OCI-LY7 (cell line): ENCODE measurements at regions not wholly inside any gene's neighbourhood (a gene's known extent, or its start where the extent isn't known, plus 50 kb on each side); places are given as distances from the start of the nearest gene placed in this dataset.

Experiments used
- BruUV-seq: library from RNA; stranded (reverse); fragments of 400-500 nt; replicated peaks from 2 replicates; lab custom pipeline; 2021; lab: Mats Ljungman, UMichigan
- CTCF ChIA-PET: fragments of 300-600 bp; sonication (Branson Sonifier 250); formaldehyde crosslinking; loops from one replicate; lab custom pipeline; 2022; ENCODE audit warnings: antibody characterized with exemption; ENCODE audit not compliant: unreplicated experiment; lab: Charles Lee
- POLR2A ChIA-PET: fragments of 300-600 bp; sonication (Branson Sonifier 250); formaldehyde crosslinking; loops from one replicate; lab custom pipeline; 2022; ENCODE audit warnings: antibody characterized with exemption; lab: Charles Lee
- DNase-seq: peaks from one replicate; pipeline ENCODE4 v3.0.0-alpha.2; 2015; ENCODE audit warnings: low spot score
- H2AFZ ChIP-seq: fragments of 200-600 bp; sonication (generic), shearing (Covaris generic); 2 replicates; pipeline ENCODE4 v1.6.1; 2014; ENCODE audit warnings: mild to moderate bottlenecking, antibody characterized with exemption, low read length, moderate library complexity
- H3K27ac ChIP-seq: fragments of 200-600 bp; sonication (generic); 2 replicates; pipeline ENCODE4 v1.5.1; 2014; ENCODE audit warnings: mixed run types, low read depth, mild to moderate bottlenecking, moderate library complexity, low read length, inconsistent platforms; ENCODE audit not compliant: poor library complexity, severe bottlenecking
- H3K36me3 ChIP-seq: fragments of 200-600 bp; sonication (generic); 2 replicates; pipeline ENCODE4 v1.6.1; 2014; ENCODE audit warnings: mild to moderate bottlenecking, antibody characterized with exemption, low read length, moderate library complexity, mixed read lengths; ENCODE audit not compliant: insufficient read depth
- H3K4me1 ChIP-seq: fragments of 200-600 bp; sonication (generic); 2 replicates; pipeline ENCODE4 v1.5.1; 2014; ENCODE audit warnings: mild to moderate bottlenecking, low read length; ENCODE audit not compliant: insufficient read depth, poor library complexity, severe bottlenecking
- H3K4me2 ChIP-seq: fragments of 200-600 bp; sonication (generic); 2 replicates; pipeline ENCODE4 v1.6.1; 2014; ENCODE audit warnings: mild to moderate bottlenecking, low read length
- H3K4me3 ChIP-seq: fragments of 200-600 bp; sonication (generic); 2 replicates; pipeline ENCODE4 v1.5.1; 2014; ENCODE audit warnings: mild to moderate bottlenecking, low read depth, low read length; ENCODE audit not compliant: poor library complexity, severe bottlenecking
- H3K79me2 ChIP-seq: fragments of 200-600 bp; sonication (generic); 2 replicates; pipeline ENCODE4 v1.6.1; 2016; ENCODE audit warnings: low read depth, mild to moderate bottlenecking, low read length, moderate library complexity, mixed read lengths; ENCODE audit not compliant: insufficient read depth
- H3K9me2 ChIP-seq: fragments of 200-600 bp; sonication (generic); 2 replicates; pipeline ENCODE4 v1.6.1; 2016; ENCODE audit warnings: mild to moderate bottlenecking, low read length, mixed read lengths; ENCODE audit not compliant: insufficient read depth
- H3K9me3 ChIP-seq: fragments of 200-600 bp; sonication (generic); 2 replicates; pipeline ENCODE4 v1.6.1; 2014; ENCODE audit warnings: mild to moderate bottlenecking, mixed run types, low read length, mixed read lengths
- H4K20me1 ChIP-seq: fragments of 200-600 bp; sonication (generic); 2 replicates; pipeline ENCODE4 v1.6.1; 2014; ENCODE audit warnings: mild to moderate bottlenecking, antibody characterized with exemption, low read length, moderate library complexity, mixed read lengths; ENCODE audit not compliant: insufficient read depth
- EZH2phosphoT487 ChIP-seq: fragments of 200-600 bp; sonication (generic); IDR thresholded peaks from 2 replicates; pipeline ENCODE4 v1.6.1; 2018; ENCODE audit warnings: low read depth, borderline replicate concordance, mild to moderate bottlenecking, mixed run types, antibody characterized with exemption, low read length, moderate library complexity, mixed read lengths
- intact Hi-C: fragments of 100-400 bp; cut with micrococcal nuclease; formaldehyde crosslinking; loops from one replicate; pipeline ENCODE4 v1.10.0; 2022; ENCODE audit not compliant: unreplicated experiment
- TF ChIP-seq, protein P1 (sequence below): fragments of 200-600 bp; sonication (generic); conservative IDR thresholded peaks from 2 replicates; pipeline ENCODE4 v1.5.1; 2014; ENCODE audit warnings: mild to moderate bottlenecking, antibody characterized with exemption, low read length, moderate library complexity, mixed read lengths

- no peak for DNase-seq
- Histone ChIP-seq H3K9me3 (no peaks in the 10 kb centered on the region), H3K79me2 (no peaks in the 10 kb centered on the region), H2AFZ (no peak overlapping the region), H3K9me2 (no peaks in the 10 kb centered on the region), H3K4me1 (no peaks in the 10 kb centered on the region), H3K4me2 (no peak overlapping the region), H3K27ac (no peak overlapping the region), H3K36me3 (no peaks in the 10 kb centered on the region), H4K20me1 (no peaks in the 10 kb centered on the region), H3K4me3 (no peak overlapping the region)
- no TSS peak for BruUV-seq
- no peak for TF ChIP-seq EZH2phosphoT487
- TF ChIP-seq, protein P1, sequence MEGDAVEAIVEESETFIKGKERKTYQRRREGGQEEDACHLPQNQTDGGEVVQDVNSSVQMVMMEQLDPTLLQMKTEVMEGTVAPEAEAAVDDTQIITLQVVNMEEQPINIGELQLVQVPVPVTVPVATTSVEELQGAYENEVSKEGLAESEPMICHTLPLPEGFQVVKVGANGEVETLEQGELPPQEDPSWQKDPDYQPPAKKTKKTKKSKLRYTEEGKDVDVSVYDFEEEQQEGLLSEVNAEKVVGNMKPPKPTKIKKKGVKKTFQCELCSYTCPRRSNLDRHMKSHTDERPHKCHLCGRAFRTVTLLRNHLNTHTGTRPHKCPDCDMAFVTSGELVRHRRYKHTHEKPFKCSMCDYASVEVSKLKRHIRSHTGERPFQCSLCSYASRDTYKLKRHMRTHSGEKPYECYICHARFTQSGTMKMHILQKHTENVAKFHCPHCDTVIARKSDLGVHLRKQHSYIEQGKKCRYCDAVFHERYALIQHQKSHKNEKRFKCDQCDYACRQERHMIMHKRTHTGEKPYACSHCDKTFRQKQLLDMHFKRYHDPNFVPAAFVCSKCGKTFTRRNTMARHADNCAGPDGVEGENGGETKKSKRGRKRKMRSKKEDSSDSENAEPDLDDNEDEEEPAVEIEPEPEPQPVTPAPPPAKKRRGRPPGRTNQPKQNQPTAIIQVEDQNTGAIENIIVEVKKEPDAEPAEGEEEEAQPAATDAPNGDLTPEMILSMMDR, result no peak
- ChIA-PET POLR2A (interaction anchor here (1.5 kb wide), 1 partner anchor 12 kb away, joined by 3 read pairs; no protein-coding TSS in a partner anchor), CTCF (no interaction called here)
- intact Hi-C loops, result no loop called here
These were observed 932.3 kb upstream of the ACVR2A start for GRCh38 chr2:146912536-146912935.

- no peak for TF ChIP-seq EZH2phosphoT487
- TF ChIP-seq, protein P1, result no peak
- no peaks in the 10 kb centered on the region for H3K9me2 ChIP-seq
- no peak overlapping the region for H3K4me2 ChIP-seq
- no peak for DNase-seq
- no peaks in the 10 kb centered on the region for H4K20me1 ChIP-seq
- intact Hi-C loops, result no loop called here
- CTCF ChIA-PET, result no interaction called here
- H3K36me3 ChIP-seq, result no peaks in the 10 kb centered on the region
- no peaks in the 10 kb centered on the region for H3K4me1 ChIP-seq
- no peak overlapping the region for H2AFZ ChIP-seq
- H3K4me3 ChIP-seq, result no peak overlapping the region
- H3K27ac ChIP-seq, result no peak overlapping the region
- H3K79me2 ChIP-seq, result no peaks in the 10 kb centered on the region
- POLR2A ChIA-PET, result no interaction called here
- H3K9me3 ChIP-seq, result no peaks in the 10 kb centered on the region
- no TSS peak for BruUV-seq
These were observed 936.1 kb upstream of the ACVR2A start for GRCh38 chr2:146908776-146909175.

GRCh38 chr2:146898083-146898482, 946.7 kb upstream of the ACVR2A start:
- H2AFZ ChIP-seq, result no peak overlapping the region
- TF ChIP-seq EZH2phosphoT487, result no peak
- TF ChIP-seq, protein P1, result no peak
- no peak overlapping the region for H3K4me2 ChIP-seq
- H3K9me2 ChIP-seq, result no peaks in the 10 kb centered on the region
- H3K27ac ChIP-seq, result no peak overlapping the region
- no peaks in the 10 kb centered on the region for H3K36me3 ChIP-seq
- no peak overlapping the region for H3K4me3 ChIP-seq
- no peak for DNase-seq
- no TSS peak for BruUV-seq
- no peaks in the 10 kb centered on the region for H3K79me2 ChIP-seq
- intact Hi-C loops, result no loop called here
- H4K20me1 ChIP-seq, result no peaks in the 10 kb centered on the region
- H3K4me1 ChIP-seq, result no peaks in the 10 kb centered on the region
- CTCF ChIA-PET, result no interaction called here
- no peaks in the 10 kb centered on the region for H3K9me3 ChIP-seq
- POLR2A ChIA-PET, result interaction anchor here (1.0 to 1.2 kb wide), 2 partner anchors 8 to 171 kb away, joined by 3 to 4 read pairs; no protein-coding TSS in a partner anchor
